Astrocyte of the spinal cord (primary cell): ENCODE measurements at regions not wholly inside any gene's neighbourhood (a gene's known extent, or its start where the extent isn't known, plus 50 kb on each side); places are given as distances from the start of the nearest gene placed in this dataset.

Experiments used
- DNase-seq: peaks from one replicate; pipeline ENCODE4 v3.0.0; 2011; ENCODE audit warnings: low read depth, low spot score
- H3K4me3 ChIP-seq: 2 replicates; pipeline ENCODE4 v1.5.1; 2011; ENCODE audit warnings: low read depth, mild to moderate bottlenecking, low read length, moderate library complexity
- CTCF ChIP-seq: IDR thresholded peaks from 2 replicates; pipeline ENCODE4 v1.5.1; 2012; ENCODE audit warnings: low read depth, mild to moderate bottlenecking, low read length, inconsistent platforms
- in situ Hi-C: cut with HindIII; loops from 2 replicates; pipeline ENCODE4 v1.10.0; 2017; ENCODE audit warnings: low sequenced_read_pairs

- TF ChIP-seq CTCF: peak; percentile 34
- DNase-seq: peak; percentile 21
- no peak overlapping the region for H3K4me3 ChIP-seq
- in situ Hi-C loops: no loop called here
These were observed 216.3 kb downstream of the RNF144A start for GRCh38 chr2:7133521-7133920.

GRCh38 chr2:7140306-7140705, 223.1 kb downstream of the RNF144A start:
- in situ Hi-C loops: no loop called here
- TF ChIP-seq CTCF: no peak
- DNase-seq: no peak

GRCh38 chr2:7145707-7146106, 228.5 kb downstream of the RNF144A start:
- H3K4me3 ChIP-seq: no peak overlapping the region
- TF ChIP-seq CTCF: no peak
- in situ Hi-C loops: no loop called here
- no peak for DNase-seq

More at GRCh38 chr2:7140306-7140705, 223.1 kb downstream of the RNF144A start:
- H3K4me3 ChIP-seq: no peak overlapping the region

- no peak for DNase-seq
- TF ChIP-seq CTCF: no peak
- H3K4me3 ChIP-seq: no peak overlapping the region
- in situ Hi-C loops: no loop called here
These were observed 228.9 kb downstream of the RNF144A start for GRCh38 chr2:7146151-7146550.

GRCh38 chr2:7154656-7155055, 237.4 kb downstream of the RNF144A start:
- no peak for TF ChIP-seq CTCF
- no peak overlapping the region for H3K4me3 ChIP-seq
- no peak for DNase-seq
- in situ Hi-C loops: no loop called here

GRCh38 chr2:7161501-7161900, 244.3 kb downstream of the RNF144A start:
- in situ Hi-C loops: no loop called here
- no peak for DNase-seq
- TF ChIP-seq CTCF: no peak
- H3K4me3 ChIP-seq: no peak overlapping the region

GRCh38 chr2:7165736-7166135, 248.5 kb downstream of the RNF144A start:
- DNase-seq: no peak
- no peak for TF ChIP-seq CTCF
- in situ Hi-C loops: no loop called here
- H3K4me3 ChIP-seq: no peak overlapping the region
